Cardiac fibroblast (primary cell): ENCODE measurements at regions not wholly inside any gene's neighbourhood (a gene's known extent, or its start where the extent isn't known, plus 50 kb on each side); places are given as distances from the start of the nearest gene placed in this dataset.

Source experiments
- DNase-seq, 2 donors: peaks; one replicate each; pipeline versions ENCODE4 v3.0.0 to v3.0.0-alpha.2; 2010; ENCODE audit warnings: low read depth in 2 of 2
- H3K4me3 ChIP-seq, 2 donors: replicated peaks in 1 of 2; 1 replicate in 1 of 2; 2 replicates in 1 of 2; pipeline ENCODE4 v1.5.1; 2011; ENCODE audit warnings: low read depth in 2 of 2, low read length in 2 of 2, mild to moderate bottlenecking in 2 of 2, moderate library complexity in 1 of 2
- CTCF ChIP-seq: IDR thresholded peaks from one replicate; pipeline ENCODE4 v1.5.1; 2011; ENCODE audit warnings: low read depth, mild to moderate bottlenecking, low read length, inconsistent platforms

GRCh38 chr9:8143677-8144076 lies 344.1 kb upstream of the DMAC1 start:
- no peak for DNase-seq

DNA sequence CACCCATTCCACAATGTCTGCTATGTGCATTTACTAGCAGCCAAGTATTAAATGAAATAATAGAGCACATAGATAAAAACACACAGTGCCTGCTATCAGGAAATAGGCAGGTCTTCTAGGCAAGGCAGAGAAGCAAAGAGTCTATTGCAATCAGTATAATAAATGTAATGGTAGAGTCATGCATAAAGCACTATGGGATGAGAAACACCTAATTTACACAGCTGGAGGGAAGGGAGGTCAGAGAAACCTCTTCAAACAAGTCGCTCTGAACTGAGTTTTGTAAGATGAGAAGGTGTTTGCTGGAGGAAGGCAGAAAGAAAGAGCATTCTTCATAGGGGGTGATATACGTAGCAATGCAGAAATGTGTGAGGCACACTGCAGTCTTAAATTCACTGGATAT lies 341.0 kb upstream of the DMAC1 start:
- no peak overlapping the region for H3K4me3 ChIP-seq
- no peak for TF ChIP-seq CTCF
- DNase-seq, result no peak

More at GRCh38 chr9:8143677-8144076, 344.1 kb upstream of the DMAC1 start:
- no peak overlapping the region for H3K4me3 ChIP-seq
- TF ChIP-seq CTCF, result no peak

- no peak for DNase-seq
- no peak for TF ChIP-seq CTCF
- H3K4me3 ChIP-seq, result no peak overlapping the region
Measured at GRCh38 chr9:8139756-8140155, 340.2 kb upstream of the DMAC1 start.

DNA sequence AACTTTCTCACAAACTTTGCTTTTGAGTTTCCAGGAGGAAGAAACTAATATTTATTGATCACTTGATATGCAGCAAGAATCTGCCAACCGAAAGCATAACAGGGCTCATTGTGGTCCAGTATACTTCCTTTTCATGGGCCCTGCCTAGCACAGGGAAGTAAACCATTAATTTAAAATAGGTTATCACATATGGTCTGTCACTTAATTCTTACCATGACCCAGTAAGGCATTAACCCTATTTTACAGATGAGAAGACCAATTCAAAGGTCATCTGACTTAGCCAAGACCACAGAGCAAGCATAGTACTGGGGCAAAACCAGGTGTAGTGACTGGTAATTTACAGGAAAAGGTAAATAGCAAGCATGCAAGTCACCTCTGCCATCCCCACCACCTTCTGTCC lies 336.9 kb upstream of the DMAC1 start:
- no peak for DNase-seq
- no peak for TF ChIP-seq CTCF
- no peak overlapping the region for H3K4me3 ChIP-seq

DNA sequence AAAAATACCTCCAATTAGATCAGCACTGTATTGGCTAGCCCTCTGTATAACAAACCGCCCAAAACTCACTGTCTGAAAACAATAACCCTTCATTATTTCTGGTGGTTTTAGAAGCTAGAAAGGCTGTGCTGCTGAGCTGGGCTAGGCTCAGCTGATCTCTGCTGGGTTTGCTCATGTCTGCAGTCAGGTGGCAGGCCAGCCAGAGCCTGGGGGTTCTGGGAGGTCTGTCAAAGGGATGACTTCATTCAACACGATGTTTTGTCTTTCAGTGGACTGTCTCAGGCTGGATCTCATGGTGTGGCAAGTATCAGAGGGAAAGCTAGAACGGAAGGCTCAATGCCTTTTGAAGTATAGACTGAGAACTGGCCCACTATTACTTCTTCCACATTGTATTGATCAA lies 335.1 kb upstream of the DMAC1 start:
- TF ChIP-seq CTCF, result no peak
- no peak for DNase-seq
- H3K4me3 ChIP-seq, result no peak overlapping the region

- TF ChIP-seq CTCF, result no peak
- no peak for DNase-seq
- H3K4me3 ChIP-seq, result no peak overlapping the region
Measured at GRCh38 chr9:8133606-8134005, 334.0 kb upstream of the DMAC1 start.

- no peak for DNase-seq
- H3K4me3 ChIP-seq, result no peak overlapping the region
- TF ChIP-seq CTCF, result no peak
Measured at GRCh38 chr9:8115570-8115969, 316.0 kb upstream of the DMAC1 start.
